Upper lobe of left lung (tissue), 6 donors: ENCODE measurements at regions not wholly inside any gene's neighbourhood (a gene's known extent, or its start where the extent isn't known, plus 50 kb on each side); places are given as distances from the start of the nearest gene placed in this dataset.
A peak's percentile ranks its signal among the peaks of the same experiment; 100 is the strongest.

Source experiments
- ATAC-seq, 2 donors: fragments of 200-7000 bp; cut with Tn5 transposase; one replicate each; pipeline ENCODE4 v1.9.1; 2022; ENCODE audit warnings: mild to moderate bottlenecking in 2 of 2, moderate library complexity in 2 of 2; ENCODE audit not compliant: low FRiP score in 2 of 2
- DNase-seq, 2 donors: peaks; one replicate each; pipeline ENCODE4 v3.0.0-alpha.2; 2019 to 2020
- H3K27ac ChIP-seq, 4 donors: fragments of 200-600 bp; sonication (generic); one replicate each; pipeline ENCODE4 v1.5.1; 2016 to 2019
- H3K27me3 ChIP-seq, 4 donors: fragments of 200-600 bp; sonication (generic); one replicate each; pipeline ENCODE4 v1.5.1; 2017 to 2019
- H3K36me3 ChIP-seq, 4 donors: fragments of 200-600 bp; sonication (generic); one replicate each; pipeline ENCODE4 v1.5.1; 2016 to 2019
- H3K4me1 ChIP-seq, 4 donors: fragments of 200-600 bp; sonication (generic); one replicate each; pipeline ENCODE4 v1.5.1; 2018 to 2019
- H3K4me3 ChIP-seq, 4 donors: fragments of 200-600 bp; sonication (generic); one replicate each; pipeline ENCODE4 v1.5.1; 2017 to 2019; ENCODE audit warnings: mild to moderate bottlenecking in 2 of 4, moderate library complexity in 1 of 4
- H3K9me3 ChIP-seq, 4 donors: fragments of 200-600 bp; sonication (generic); one replicate each; pipeline ENCODE4 v1.5.1; 2018 to 2019
- EP300 ChIP-seq, 4 donors: sonication (generic); formaldehyde crosslinking; IDR thresholded peaks; one replicate each; pipeline ENCODE4 v1.5.1; 2017; ENCODE audit warnings: antibody characterized with exemption in 4 of 4, control low read depth in 2 of 4
- POLR2A ChIP-seq, 4 donors: fragments of 450-650 bp; IDR thresholded peaks; one replicate each; pipeline ENCODE4 v1.5.1; 2016 to 2017; ENCODE audit warnings: antibody characterized with exemption in 4 of 4, mild to moderate bottlenecking in 2 of 4
- POLR2AphosphoS5 ChIP-seq, 2 donors: sonication (generic); formaldehyde crosslinking; IDR thresholded peaks; one replicate each; pipeline ENCODE4 v1.5.1; 2017; ENCODE audit warnings: antibody characterized with exemption in 2 of 2
- WGBS, 2 donors: methylation state at CpG; one replicate each; pipeline ENCODE4 v1.1.5; 2017 to 2018; 5-methylcytosine and 5-hydroxymethylcytosine counted together
- TF ChIP-seq, protein P1 (sequence below), 6 experiments: fragments of 450-650 bp in 4 of 6; fragments of 200-600 bp in 2 of 6; sonication (generic) in 2 of 6; IDR thresholded peaks; one replicate each; pipeline ENCODE4 v1.5.1; 2016 to 2019; ENCODE audit warnings: antibody characterized with exemption in 6 of 6
- donor health status: DM: no; HTN: no; CAD: no; lungs with moderate emphysema.
- donor health status: DM: no; HTN: yes; CAD: no; lungs with severe emphysema.

DNA sequence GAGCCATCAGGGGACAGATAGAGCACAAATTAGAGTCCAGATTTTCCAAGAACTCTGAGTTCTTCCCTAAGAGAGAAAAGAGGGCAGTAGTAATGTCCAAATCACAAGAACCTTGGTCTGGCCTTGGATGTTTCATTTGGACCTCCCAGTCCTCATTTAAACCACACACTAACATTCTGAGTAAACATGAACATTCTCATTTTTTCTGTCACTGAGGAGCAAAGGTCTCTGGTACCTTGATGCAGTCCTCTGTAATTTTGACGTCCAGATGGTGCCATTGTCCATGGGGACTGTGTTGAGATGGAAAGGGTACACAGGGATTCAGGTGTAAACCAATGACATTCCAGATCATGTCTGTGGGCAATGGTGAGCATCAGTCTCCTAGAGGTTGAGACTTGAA lies 225.4 kb upstream of the PHYHIPL start:
- WGBS, 2 donors, result 50 to 68% methylated on average over 1 of the region's 1 CpG
- TF ChIP-seq POLR2AphosphoS5 (IDR thresholded peaks at IDR 0.05) (no peak), EP300 (IDR thresholded peaks at IDR 0.05) (no peak), POLR2A (IDR thresholded peaks at IDR 0.05) (no peak)
- TF ChIP-seq, protein P1, sequence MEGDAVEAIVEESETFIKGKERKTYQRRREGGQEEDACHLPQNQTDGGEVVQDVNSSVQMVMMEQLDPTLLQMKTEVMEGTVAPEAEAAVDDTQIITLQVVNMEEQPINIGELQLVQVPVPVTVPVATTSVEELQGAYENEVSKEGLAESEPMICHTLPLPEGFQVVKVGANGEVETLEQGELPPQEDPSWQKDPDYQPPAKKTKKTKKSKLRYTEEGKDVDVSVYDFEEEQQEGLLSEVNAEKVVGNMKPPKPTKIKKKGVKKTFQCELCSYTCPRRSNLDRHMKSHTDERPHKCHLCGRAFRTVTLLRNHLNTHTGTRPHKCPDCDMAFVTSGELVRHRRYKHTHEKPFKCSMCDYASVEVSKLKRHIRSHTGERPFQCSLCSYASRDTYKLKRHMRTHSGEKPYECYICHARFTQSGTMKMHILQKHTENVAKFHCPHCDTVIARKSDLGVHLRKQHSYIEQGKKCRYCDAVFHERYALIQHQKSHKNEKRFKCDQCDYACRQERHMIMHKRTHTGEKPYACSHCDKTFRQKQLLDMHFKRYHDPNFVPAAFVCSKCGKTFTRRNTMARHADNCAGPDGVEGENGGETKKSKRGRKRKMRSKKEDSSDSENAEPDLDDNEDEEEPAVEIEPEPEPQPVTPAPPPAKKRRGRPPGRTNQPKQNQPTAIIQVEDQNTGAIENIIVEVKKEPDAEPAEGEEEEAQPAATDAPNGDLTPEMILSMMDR (IDR thresholded peaks at IDR 0.05), result no peak
- H3K4me3 ChIP-seq, result no peak overlapping the region
- no peak for DNase-seq
- H3K27ac ChIP-seq, result no peak overlapping the region
- no peaks in the 10 kb centered on the region for H3K27me3 ChIP-seq
- H3K9me3 ChIP-seq, result no peaks in the 10 kb centered on the region
- H3K4me1 ChIP-seq, result no peaks in the 10 kb centered on the region
- no peak for ATAC-seq
- no peaks in the 10 kb centered on the region for H3K36me3 ChIP-seq

DNA sequence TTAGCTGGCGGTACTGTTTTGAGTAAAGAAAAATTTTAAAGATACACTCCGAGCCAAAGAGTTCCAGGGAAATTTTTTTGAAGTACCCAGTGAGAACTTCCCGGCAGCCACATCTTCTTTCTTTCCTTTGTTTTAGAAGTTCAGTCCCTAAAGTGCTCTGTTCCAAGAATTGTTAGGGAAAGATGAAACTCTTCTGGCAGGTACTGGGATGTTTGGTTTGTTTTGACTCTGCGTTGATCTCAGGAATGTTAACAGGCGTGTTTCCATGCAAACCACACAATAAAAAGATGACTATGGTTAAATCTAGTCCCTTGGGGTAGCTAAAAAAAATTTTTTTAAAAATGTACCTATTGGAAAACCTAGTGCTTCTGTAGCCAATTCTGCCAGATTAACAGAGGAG lies 224.7 kb upstream of the PHYHIPL start:
- H3K4me3 ChIP-seq, result no peak overlapping the region
- DNase-seq (no peak), ATAC-seq (peak in 1 of 2 donors; percentile 80)
- TF ChIP-seq EP300 (IDR thresholded peaks at IDR 0.05) (no peak), POLR2A (IDR thresholded peaks at IDR 0.05) (no peak), POLR2AphosphoS5 (IDR thresholded peaks at IDR 0.05) (no peak)
- TF ChIP-seq, protein P1 (IDR thresholded peaks at IDR 0.05), result no peak
- no peaks in the 10 kb centered on the region for H3K9me3 ChIP-seq
- no peaks in the 10 kb centered on the region for H3K4me1 ChIP-seq
- H3K27ac ChIP-seq, result no peak overlapping the region
- no peaks in the 10 kb centered on the region for H3K27me3 ChIP-seq
- H3K36me3 ChIP-seq, result no peaks in the 10 kb centered on the region
- 73 to 74% methylated on average over 5 of the region's 5 CpGs for WGBS, 2 donors

DNA sequence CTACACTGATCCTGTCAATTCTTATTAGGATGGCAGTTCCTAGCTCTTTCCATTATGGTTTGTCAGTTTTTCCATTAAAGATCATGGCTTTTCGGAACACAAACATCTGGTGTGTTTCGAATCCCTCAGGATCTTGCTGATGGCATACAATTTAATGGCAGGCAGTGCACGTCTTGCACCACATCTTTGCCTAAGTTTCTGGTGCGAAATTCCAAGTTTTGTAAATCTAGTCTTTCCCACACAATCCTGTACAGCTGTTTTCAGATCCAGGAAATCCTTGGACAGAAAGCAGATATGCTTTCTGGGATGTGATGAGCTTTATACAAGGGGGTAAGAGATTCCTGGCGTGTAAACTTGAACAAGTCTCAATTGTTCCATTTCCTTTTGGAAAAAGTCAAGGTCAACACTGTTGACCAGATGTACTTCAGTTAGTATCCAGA lies 224.3 kb upstream of the PHYHIPL start:
- peak in 1 of 2 donors; percentile 70 for ATAC-seq
- no peak overlapping the region for H3K4me3 ChIP-seq
- no peaks in the 10 kb centered on the region for H3K9me3 ChIP-seq
- H3K4me1 ChIP-seq, result no peaks in the 10 kb centered on the region
- no peaks in the 10 kb centered on the region for H3K36me3 ChIP-seq
- H3K27ac ChIP-seq, result no peak overlapping the region
- WGBS, 2 donors, result 56% methylated on average over 5 of the region's 5 CpGs
- DNase-seq, result no peak
- TF ChIP-seq EP300 (IDR thresholded peaks at IDR 0.05), result no peak
- no peak for TF ChIP-seq POLR2AphosphoS5 (IDR thresholded peaks at IDR 0.05)
- TF ChIP-seq POLR2A (IDR thresholded peaks at IDR 0.05), result no peak
- TF ChIP-seq, protein P1 (IDR thresholded peaks at IDR 0.05), result no peak
- H3K27me3 ChIP-seq, result no peaks in the 10 kb centered on the region

DNA sequence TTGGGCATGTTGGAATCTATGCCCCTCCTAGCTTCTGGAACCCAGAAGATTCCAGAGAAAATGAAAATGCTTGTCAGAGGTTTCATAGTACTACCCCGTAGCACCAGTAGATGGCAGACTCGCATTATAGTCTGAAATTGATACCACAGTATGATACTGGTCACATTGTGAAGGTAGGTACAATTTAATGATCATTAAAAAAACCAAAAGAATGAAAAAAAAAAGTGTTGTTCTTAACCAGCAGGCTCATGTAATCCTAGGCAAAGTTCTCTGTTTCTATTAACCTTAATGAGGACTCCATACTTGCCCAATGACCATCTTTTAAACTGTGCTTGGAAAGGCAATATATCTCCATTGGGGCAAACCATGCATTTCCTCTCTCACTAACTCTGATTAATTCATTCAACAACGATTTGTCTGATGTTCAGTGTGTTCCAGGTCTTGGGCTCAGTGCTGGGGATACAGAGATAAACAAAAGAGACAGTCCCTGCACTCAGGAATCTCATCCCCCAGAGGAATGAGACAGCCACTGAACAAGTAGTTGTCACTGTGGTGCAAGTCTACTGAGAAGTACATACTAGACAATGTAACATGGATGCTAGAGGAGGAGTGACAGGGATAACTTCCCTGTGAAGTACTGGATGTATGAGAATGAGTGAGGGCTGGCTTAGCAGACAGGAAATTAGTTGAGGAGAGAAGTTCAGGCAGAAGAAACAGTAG lies 223.5 kb upstream of the PHYHIPL start:
- DNase-seq (no peak), ATAC-seq (peak; percentile 71 to 84)
- no peaks in the 10 kb centered on the region for H3K9me3 ChIP-seq
- no peak overlapping the region for H3K27ac ChIP-seq
- 3 to 11% methylated on average over 3 of the region's 3 CpGs for WGBS, 2 donors
- no peaks in the 10 kb centered on the region for H3K36me3 ChIP-seq
- TF ChIP-seq, protein P1 (IDR thresholded peaks at IDR 0.05), result peak; percentile 43 to 71 (median 56)
- no peak for TF ChIP-seq POLR2A (IDR thresholded peaks at IDR 0.05)
- H3K4me1 ChIP-seq, result no peaks in the 10 kb centered on the region
- no peak overlapping the region for H3K4me3 ChIP-seq
- H3K27me3 ChIP-seq, result no peaks in the 10 kb centered on the region

DNA sequence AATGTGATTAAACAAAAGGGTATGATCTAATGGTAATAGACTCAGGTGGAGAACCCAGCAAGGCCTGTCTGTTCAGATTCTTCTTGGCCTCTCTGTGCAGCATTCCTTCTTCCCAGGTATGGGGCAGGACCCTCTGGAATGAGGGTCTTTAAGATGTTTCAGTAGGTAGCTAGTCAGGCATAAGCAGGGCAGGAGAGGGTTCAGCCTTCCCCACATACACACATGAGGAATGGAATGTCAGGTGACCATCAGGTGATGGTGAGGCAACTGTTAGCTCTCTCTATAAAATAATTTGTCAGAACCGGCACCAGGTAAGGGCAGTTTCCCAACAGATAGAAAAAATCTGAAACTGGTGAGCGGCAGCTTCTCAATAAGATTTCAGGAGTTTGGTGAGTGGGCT lies 222.3 kb upstream of the PHYHIPL start:
- TF ChIP-seq POLR2AphosphoS5 (IDR thresholded peaks at IDR 0.05), result no peak
- TF ChIP-seq EP300 (IDR thresholded peaks at IDR 0.05), result no peak
- TF ChIP-seq, protein P1 (IDR thresholded peaks at IDR 0.05), result no peak
- no peak for TF ChIP-seq POLR2A (IDR thresholded peaks at IDR 0.05)
- 75 to 79% methylated on average over 2 of the region's 2 CpGs for WGBS, 2 donors
- H3K27ac ChIP-seq, result no peak overlapping the region
- H3K4me3 ChIP-seq, result no peak overlapping the region
- no peaks in the 10 kb centered on the region for H3K27me3 ChIP-seq
- H3K4me1 ChIP-seq, result no peaks in the 10 kb centered on the region
- H3K9me3 ChIP-seq, result no peaks in the 10 kb centered on the region
- no peaks in the 10 kb centered on the region for H3K36me3 ChIP-seq
- DNase-seq, result no peak
- no peak for ATAC-seq
